Posterior vena cava (tissue), 2 donors: ENCODE measurements at regions not wholly inside any gene's neighbourhood (a gene's known extent, or its start where the extent isn't known, plus 50 kb on each side); places are given as distances from the start of the nearest gene placed in this dataset.

ENCODE experiments used
- DNase-seq: peaks from one replicate; pipeline ENCODE4 v3.0.0-alpha.2; 2020; ENCODE audit warnings: low spot score
- intact Hi-C, 2 donors: fragments of 100-400 bp; cut with DNase I; formaldehyde crosslinking; loops; one replicate each; pipeline versions ENCODE4 v1.14.1 to v1.14.2; 2022 to 2023
- donor health status: DM: yes; HTN: yes; CAD: no.
- donor health status: DM: yes; HTN: yes; CAD: no.

DNA sequence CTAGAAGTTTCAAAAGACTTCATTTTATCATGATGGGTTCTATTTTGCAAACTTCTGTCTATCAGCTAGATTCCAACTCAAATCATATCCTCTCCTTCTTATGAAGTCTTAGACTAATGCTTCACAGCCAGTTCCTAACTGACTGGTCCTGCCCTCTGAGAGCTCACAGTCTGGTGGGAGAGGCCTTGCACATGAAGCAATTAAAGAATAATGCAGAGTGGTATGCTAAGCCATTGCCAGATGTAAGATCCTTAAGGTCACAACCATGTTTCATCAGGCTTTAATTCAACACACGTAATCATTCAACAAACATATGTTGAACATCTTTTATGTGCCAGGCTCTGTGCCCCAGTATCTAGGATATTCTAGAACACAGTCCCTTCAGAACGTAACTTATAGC, 125.8 kb upstream of the TMPO start:
- DNase-seq, result no peak
- intact Hi-C loops, result no loop called here

- DNase-seq, result peak; percentile 92
These were observed 117.9 kb upstream of the TMPO start for GRCh38 chr12:98397323-98398105.

GRCh38 chr12:98399532-98399931, 115.9 kb upstream of the TMPO start:
- DNase-seq, result no peak
- intact Hi-C loops, result no loop called here

More at GRCh38 chr12:98397323-98398105, 117.9 kb upstream of the TMPO start:
- intact Hi-C loops, result no loop called here

DNA sequence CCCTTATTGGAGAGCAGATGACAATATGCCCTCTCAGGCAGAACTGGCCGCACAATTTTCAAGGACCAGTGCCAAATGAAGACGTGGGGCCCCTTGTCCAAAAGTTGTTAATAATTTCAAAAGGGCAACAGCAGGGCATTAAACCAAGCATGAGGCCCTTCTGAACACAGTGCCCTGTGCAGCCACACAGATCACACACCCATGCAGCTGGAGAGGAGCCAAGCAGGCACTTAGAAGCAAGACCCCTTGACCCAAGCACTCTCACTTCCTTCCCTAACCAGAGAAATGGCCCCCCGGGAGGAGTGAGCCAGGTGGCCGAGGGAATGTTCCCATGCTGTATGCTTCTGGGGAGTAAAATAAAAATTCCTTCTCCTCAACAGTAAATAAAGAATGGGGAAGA, 114.0 kb upstream of the TMPO start:
- intact Hi-C loops, result no loop called here
- DNase-seq, result no peak

GRCh38 chr12:98402091-98402490, 113.3 kb upstream of the TMPO start:
- intact Hi-C loops, result no loop called here
- DNase-seq, result no peak

- DNase-seq, result no peak
These were observed 112.7 kb upstream of the TMPO start for GRCh38 chr12:98402671-98403070.

GRCh38 chr12:98403385-98403784, 112.0 kb upstream of the TMPO start:
- intact Hi-C loops, result no loop called here
- no peak for DNase-seq

More at GRCh38 chr12:98402671-98403070, 112.7 kb upstream of the TMPO start:
- intact Hi-C loops, result no loop called here

DNA sequence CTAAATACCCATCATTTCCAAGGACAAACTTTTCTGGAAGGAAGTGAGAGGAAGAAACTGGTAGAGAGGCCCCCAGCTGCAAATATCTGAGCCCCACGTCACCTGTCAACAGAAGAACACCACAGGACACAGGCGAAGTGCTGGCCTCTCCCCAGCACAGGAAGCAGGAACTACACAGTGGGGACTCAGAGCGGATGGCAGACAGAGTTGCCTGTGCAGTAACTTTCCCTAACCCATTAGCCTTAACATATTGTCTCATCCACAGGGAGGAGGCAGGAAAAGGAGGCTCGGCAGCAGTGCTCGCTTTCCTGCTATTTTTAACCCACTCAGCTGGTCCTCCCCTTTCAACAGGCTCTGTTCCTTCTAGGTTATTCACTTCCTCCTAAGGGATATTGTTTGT, 111.5 kb upstream of the TMPO start:
- DNase-seq, result no peak
- intact Hi-C loops, result no loop called here

DNA sequence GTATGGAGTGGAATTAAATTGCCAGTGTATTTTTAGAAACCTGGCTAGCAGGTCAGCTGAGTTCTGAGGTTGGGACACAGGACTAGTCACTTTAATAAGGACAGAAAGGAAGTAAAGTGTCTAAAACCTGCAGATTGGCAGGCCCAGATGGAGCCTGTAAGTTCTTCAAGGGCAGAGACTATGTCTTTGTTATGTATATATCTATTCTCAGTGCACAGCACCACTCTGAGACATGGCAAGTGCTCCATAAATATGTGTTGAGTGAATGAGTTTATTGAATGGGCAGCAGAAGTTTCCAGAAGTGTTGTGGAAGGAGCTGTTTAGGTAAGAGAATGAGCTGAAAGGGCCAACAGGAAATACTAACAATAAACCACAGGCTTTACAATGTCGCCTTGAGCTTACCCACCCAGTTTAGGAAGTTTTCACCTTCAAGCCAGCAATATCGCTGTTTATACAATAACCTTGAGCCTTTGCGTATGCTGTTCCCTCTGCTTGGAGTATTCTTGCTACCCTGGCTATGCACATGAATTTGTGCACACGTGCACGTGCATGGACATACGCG, 109.5 kb upstream of the TMPO start:
- DNase-seq, result no peak
- intact Hi-C loops, result no loop called here

- intact Hi-C loops, result no loop called here
- no peak for DNase-seq
These were observed 109.0 kb upstream of the TMPO start for GRCh38 chr12:98406378-98406777.

- intact Hi-C loops, result no loop called here
- DNase-seq, result no peak
These were observed 106.7 kb upstream of the TMPO start for GRCh38 chr12:98408681-98409080.

DNA sequence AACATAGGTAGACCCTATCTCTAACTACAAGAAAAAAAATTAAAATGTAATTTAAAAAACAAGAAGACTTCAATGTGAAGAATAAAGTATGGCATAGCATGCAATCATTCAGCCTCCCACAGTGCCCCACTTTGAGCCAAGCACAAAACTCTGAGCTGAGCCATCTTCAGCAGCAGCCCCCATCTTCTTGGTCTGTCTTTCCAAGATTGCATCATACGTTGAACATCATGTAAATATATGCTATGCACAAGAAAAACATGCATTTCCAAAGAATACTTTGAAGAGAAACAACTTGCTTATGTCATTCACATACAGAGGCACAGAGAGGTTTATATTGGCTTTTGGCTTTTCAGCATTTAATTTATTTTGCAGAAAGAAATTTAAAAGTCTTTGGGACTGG, 105.8 kb upstream of the TMPO start:
- intact Hi-C loops, result no loop called here
- no peak for DNase-seq

DNA sequence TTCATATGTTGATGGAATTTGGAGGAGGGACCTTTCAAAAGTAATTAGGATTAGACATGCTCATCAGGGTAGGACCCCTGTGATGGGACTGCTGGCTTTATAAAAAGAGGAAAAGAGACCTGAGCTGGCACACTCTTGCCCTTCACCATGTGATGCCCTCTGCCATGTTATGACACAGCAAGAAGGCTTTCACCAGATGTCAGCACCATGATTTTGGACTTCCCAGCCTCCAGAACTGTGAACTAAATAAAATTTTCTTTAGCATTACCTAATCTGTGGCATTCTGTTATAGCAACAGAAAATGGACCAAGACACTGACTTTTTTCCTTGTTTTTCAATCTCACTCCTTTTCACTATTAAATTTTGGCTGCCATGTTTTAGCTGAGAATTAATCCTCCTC, 105.0 kb upstream of the TMPO start:
- DNase-seq, result no peak
- intact Hi-C loops, result no loop called here

GRCh38 chr12:98416845-98417244, 98.5 kb upstream of the TMPO start:
- DNase-seq, result no peak
- intact Hi-C loops, result no loop called here

DNA sequence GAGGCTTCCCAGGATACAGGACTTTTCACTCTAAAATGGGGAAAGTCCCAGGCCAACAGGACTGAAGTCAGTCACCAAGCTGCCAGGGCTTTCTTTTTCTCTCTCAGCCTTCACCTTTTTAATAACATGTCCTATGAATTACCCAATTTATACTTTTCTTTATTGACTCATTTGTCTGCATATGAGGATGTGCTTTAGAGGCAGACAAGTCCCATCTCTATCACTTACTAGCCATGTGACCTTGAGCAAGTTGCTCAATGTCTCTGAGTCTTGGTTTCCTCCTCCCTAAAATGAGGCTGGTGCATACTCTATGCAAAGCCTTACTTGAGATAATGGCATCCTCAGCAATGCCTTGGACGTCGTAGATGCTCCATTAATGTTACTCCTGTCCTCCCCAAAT, 98.1 kb upstream of the TMPO start:
- no peak for DNase-seq
- intact Hi-C loops, result no loop called here

DNA sequence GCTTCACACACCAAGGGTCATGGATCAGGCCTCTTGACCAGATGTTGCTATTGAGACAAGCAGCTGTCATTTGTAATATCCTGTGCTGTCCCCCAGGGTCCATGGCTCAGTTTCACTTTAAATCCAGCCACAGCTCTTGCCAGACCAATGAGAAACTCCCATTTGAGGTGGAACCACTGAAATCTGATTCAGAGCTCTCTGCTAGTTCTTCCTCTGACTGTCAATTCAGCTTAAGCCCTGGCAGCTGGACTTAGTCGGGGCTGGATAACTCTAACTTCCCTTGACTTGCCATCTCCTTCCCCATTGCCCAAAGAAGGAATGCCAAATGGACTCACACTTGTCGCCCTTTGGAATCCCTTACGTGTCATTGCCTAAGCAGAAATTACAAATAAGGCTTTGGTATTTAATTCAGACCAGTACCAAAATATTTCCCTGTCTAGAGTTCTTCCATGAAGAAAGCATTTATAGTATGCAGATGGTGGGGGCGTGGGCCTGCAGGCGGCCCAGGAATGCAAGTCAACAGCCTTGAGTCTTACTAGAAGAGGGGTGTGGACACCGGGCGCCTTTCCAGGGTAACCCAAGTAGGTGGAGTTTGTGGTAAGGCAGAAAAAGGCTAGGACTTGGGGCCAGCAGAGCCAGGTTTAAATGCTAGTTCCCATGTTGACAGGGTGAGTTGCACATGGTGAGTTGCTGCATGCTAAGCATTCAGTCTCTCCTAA, 96.9 kb upstream of the TMPO start:
- intact Hi-C loops, result no loop called here
- DNase-seq, result peak; percentile 98

DNA sequence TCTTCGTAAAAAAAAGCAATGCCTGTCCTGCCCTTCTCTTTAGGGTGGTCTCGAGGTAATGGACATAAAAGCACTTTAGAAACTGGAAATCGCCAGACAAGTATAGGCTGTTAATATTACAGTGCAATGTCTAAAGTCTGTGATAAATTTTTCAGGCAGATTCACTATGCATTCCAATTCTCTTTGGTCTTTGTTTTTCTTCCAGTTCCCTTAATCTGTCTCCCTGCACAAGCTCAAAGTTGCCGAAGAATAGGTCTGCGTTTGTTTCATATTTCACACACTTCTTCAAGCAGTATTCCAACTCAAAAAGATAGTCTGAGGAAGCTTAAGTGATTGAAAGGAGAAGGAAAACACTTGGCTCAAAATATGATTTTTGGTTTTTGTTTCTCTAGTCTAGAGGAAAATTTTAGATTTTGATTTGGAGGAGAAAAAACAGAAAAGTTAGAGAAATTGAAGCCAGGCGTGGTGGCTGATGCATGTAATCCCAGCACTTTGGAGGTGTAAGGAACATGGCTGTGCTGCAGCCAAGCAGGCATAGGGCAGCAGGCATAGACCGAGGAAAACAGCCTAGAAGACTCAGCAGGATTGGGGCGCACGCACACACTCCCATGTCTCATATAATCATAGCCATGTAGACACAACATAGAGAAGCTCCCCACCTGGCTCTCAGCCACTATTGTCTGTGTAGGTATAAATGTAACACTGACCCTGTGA, 96.2 kb upstream of the TMPO start:
- intact Hi-C loops, result no loop called here
- no peak for DNase-seq

GRCh38 chr12:98419795-98420404, 95.5 kb upstream of the TMPO start:
- no peak for DNase-seq
- intact Hi-C loops, result loop anchor here in 1 of 2 donors (10.0 kb wide), 1 partner anchor 95 kb away; the partner anchor contains the start of gene TMPO

DNA sequence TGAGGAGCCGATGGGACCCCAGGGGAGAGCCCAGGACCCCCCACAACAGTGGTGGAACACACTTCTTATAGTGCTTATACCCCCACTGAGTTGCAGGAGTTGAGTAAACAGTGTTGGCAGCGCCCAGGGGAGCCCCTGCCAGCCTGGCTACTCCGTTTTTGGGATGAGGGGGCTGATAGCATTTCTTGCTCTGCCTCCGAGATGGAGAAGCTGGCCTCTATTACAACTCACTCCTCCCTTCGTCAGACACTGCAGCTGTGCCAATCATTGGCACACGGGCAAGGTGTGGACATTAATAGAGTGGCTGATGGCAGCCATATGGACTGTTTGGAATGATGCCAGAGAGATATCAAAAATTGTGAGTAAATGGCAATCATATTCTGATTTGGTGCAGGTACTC, 94.9 kb upstream of the TMPO start:
- DNase-seq, result no peak
- intact Hi-C loops, result loop anchor here in 1 of 2 donors (10.0 kb wide), 1 partner anchor 94 kb away; the partner anchor contains the start of gene TMPO
